IMR-90 (cell line): ENCODE measurements at regions not wholly inside any gene's neighbourhood (a gene's known extent, or its start where the extent isn't known, plus 50 kb on each side); places are given as distances from the start of the nearest gene placed in this dataset.

Experiments
- CEBPB ChIP-seq: IDR thresholded peaks from 2 replicates; pipeline ENCODE4 v1.6.1; 2012; ENCODE audit warnings: low read depth, low read length, improper control_type of control experiment
- MAZ ChIP-seq: IDR thresholded peaks from 2 replicates; pipeline ENCODE4 v1.6.1; 2012; ENCODE audit warnings: low read depth, mild to moderate bottlenecking, low read length, improper control_type of control experiment, moderate library complexity, borderline replicate concordance
- POLR2A ChIP-seq: IDR thresholded peaks from 2 replicates; pipeline ENCODE4 v1.6.1; 2012; ENCODE audit warnings: mild to moderate bottlenecking, low read depth, low read length
- TF ChIP-seq, protein P1 (sequence below): conservative IDR thresholded peaks from 2 replicates; pipeline ENCODE4 v1.5.1; 2012; ENCODE audit warnings: mild to moderate bottlenecking, low read depth, low read length, improper control_type of control experiment
- TF ChIP-seq, protein P2 (sequence below): fragments of 150-350 bp; IDR thresholded peaks from 2 replicates; pipeline ENCODE4 v1.6.1; 2016; ENCODE audit warnings: low read depth, mild to moderate bottlenecking, low read length, moderate library complexity, borderline replicate concordance

DNA sequence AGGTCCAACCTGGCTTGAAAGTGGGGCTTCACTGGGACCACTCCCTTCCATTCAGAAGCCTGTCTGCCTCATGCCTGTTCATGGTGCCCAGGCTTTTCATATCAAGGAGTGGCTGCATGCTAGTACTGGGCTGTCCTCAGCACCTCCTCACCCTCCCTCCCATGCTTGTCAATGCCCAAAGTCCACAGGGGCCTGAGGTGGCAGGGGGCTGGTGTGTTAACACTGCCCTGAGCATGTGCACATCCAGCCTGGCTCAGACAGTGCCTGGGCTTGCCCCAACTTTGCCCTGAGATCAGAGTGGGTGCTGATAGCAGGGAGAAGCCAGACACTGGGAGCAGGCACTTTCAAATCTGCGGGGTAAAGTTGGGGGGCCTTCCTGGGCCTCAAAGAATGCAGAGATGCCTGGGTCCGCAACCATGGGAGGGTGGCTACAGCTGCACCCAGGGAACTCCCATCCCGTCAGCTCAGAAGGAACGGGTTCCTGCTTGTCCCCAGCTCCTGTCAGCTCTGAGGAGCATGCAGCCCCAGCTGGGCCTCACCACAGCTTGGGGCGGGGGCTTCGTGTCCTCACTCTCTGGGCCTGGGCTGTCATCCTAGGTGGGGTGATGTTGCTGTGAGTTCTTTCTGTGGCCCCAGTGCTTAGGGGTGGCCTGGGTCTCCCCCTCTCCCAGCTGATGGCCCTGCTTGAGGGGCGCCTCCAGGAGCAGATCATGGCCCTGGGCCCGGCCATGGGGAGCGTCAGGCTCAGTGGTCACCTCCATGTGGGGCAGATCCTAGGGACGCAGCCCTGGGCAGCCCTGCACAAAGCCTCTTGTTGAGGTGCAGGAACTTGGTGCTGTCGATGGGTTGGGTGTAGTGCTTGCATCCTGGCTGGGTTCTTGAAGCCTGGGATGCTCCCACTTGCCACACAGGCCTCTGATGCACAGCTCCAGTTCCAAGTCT lies 830.6 kb upstream of the SLITRK5 start:
- TF ChIP-seq, protein P1, sequence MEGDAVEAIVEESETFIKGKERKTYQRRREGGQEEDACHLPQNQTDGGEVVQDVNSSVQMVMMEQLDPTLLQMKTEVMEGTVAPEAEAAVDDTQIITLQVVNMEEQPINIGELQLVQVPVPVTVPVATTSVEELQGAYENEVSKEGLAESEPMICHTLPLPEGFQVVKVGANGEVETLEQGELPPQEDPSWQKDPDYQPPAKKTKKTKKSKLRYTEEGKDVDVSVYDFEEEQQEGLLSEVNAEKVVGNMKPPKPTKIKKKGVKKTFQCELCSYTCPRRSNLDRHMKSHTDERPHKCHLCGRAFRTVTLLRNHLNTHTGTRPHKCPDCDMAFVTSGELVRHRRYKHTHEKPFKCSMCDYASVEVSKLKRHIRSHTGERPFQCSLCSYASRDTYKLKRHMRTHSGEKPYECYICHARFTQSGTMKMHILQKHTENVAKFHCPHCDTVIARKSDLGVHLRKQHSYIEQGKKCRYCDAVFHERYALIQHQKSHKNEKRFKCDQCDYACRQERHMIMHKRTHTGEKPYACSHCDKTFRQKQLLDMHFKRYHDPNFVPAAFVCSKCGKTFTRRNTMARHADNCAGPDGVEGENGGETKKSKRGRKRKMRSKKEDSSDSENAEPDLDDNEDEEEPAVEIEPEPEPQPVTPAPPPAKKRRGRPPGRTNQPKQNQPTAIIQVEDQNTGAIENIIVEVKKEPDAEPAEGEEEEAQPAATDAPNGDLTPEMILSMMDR, result no peak
- TF ChIP-seq, protein P2, sequence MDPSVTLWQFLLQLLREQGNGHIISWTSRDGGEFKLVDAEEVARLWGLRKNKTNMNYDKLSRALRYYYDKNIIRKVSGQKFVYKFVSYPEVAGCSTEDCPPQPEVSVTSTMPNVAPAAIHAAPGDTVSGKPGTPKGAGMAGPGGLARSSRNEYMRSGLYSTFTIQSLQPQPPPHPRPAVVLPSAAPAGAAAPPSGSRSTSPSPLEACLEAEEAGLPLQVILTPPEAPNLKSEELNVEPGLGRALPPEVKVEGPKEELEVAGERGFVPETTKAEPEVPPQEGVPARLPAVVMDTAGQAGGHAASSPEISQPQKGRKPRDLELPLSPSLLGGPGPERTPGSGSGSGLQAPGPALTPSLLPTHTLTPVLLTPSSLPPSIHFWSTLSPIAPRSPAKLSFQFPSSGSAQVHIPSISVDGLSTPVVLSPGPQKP, result no peak
- TF ChIP-seq CEBPB, result no peak
- TF ChIP-seq POLR2A, result no peak
- no peak for TF ChIP-seq MAZ
